CD4-positive, alpha-beta T cell (primary cell): ENCODE measurements at regions not wholly inside any gene's neighbourhood (a gene's known extent, or its start where the extent isn't known, plus 50 kb on each side); places are given as distances from the start of the nearest gene placed in this dataset.

Source experiments
- ATAC-seq: fragments of 200-7000 bp; cut with Tn5 transposase; one replicate; pipeline ENCODE4 v1.10.0; 2022; ENCODE audit warnings: mild to moderate bottlenecking; ENCODE audit not compliant: poor library complexity
- CTCF ChIA-PET: fragments of 350-600 bp; sonication (Branson Sonifier 250); formaldehyde crosslinking; loops from one replicate; lab custom pipeline; 2021; ENCODE audit warnings: antibody characterized with exemption, inconsistent platforms; lab: Charles Lee
- POLR2A ChIA-PET: fragments of 350-600 bp; sonication (Branson Sonifier 250); formaldehyde crosslinking; loops from one replicate; lab custom pipeline; 2021; ENCODE audit warnings: antibody characterized with exemption, inconsistent platforms; lab: Charles Lee
- DNase-seq, 14 experiments: peaks; one replicate each; pipeline ENCODE4 v3.0.0-alpha.2; 2013 to 2020; ENCODE audit warnings: mixed read lengths in 2 of 14
- H3K27ac ChIP-seq, 2 donors: one replicate each; pipeline versions ENCODE4 v1.5.1 to v1.7.0; 2013; ENCODE audit warnings: low read length in 2 of 2, low read depth in 1 of 2, mild to moderate bottlenecking in 1 of 2
- H3K27me3 ChIP-seq, 2 experiments: 1 replicate in 1 of 2; 2 replicates in 1 of 2; pipeline versions ENCODE4 v1.6.1 to v1.7.0; 2013; ENCODE audit warnings: low read length in 2 of 2, control low read depth in 1 of 2, mild to moderate bottlenecking in 1 of 2, moderate library complexity in 1 of 2; ENCODE audit not compliant: insufficient read depth in 2 of 2, control insufficient read depth in 1 of 2
- H3K36me3 ChIP-seq: one replicate; pipeline ENCODE4 v1.6.1; 2013; ENCODE audit warnings: low read length, control low read depth; ENCODE audit not compliant: insufficient read depth
- H3K4me1 ChIP-seq: one replicate; pipeline ENCODE4 v1.6.1; 2013; ENCODE audit warnings: low read length, control low read depth; ENCODE audit not compliant: insufficient read depth
- H3K4me3 ChIP-seq: one replicate; pipeline ENCODE4 v1.5.1; 2013; ENCODE audit warnings: mild to moderate bottlenecking, low read length, moderate library complexity
- H3K9me3 ChIP-seq, 2 experiments: 1 replicate in 1 of 2; 2 replicates in 1 of 2; pipeline versions ENCODE4 v1.6.1 to v1.7.0; 2013; ENCODE audit warnings: low read length in 2 of 2, mild to moderate bottlenecking in 2 of 2, control low read depth in 1 of 2, moderate library complexity in 1 of 2; ENCODE audit not compliant: control insufficient read depth in 1 of 2, insufficient read depth in 1 of 2
- H3K27ac Mint-ChIP-seq: one replicate; pipeline ENCODE4 v1.8.0; 2020; ENCODE audit warnings: mixed read lengths
- H3K27me3 Mint-ChIP-seq: one replicate; pipeline ENCODE4 v1.8.0; 2021; ENCODE audit warnings: mixed read lengths
- H3K36me3 Mint-ChIP-seq: one replicate; pipeline ENCODE4 v1.8.0; 2021; ENCODE audit warnings: low read depth, mixed read lengths
- H3K4me1 Mint-ChIP-seq: one replicate; pipeline ENCODE4 v1.8.0; 2021; ENCODE audit warnings: low read depth, mixed read lengths
- H3K4me3 Mint-ChIP-seq: one replicate; pipeline ENCODE4 v1.8.0; 2020; ENCODE audit warnings: mild to moderate bottlenecking, mixed read lengths
- H3K9me3 Mint-ChIP-seq: one replicate; pipeline ENCODE4 v1.8.0; 2020; ENCODE audit warnings: mixed read lengths
- CTCF ChIP-seq: fragments of 200-600 bp; IDR thresholded peaks from one replicate; pipeline ENCODE4 v1.8.0; 2022; ENCODE audit warnings: antibody characterized with exemption, mild to moderate bottlenecking
- intact Hi-C, 2 experiments: fragments of 100-400 bp; cut with DNase I in 1 of 2; cut with micrococcal nuclease in 1 of 2; formaldehyde crosslinking; loops; one replicate each; pipeline versions ENCODE4 v1.15.1 to v1.9.0; 2023 to 2025; cut with DNase I, micrococcal nuclease

GRCh38 chr4:19047279-19047880, 1025.8 kb upstream of the LCORL start:
- Histone ChIP-seq H3K4me1 (no peaks in the 10 kb centered on the region), H3K9me3 (peaks cover 0 to 8% of the 10 kb centered on the region in 2 experiments), H3K27me3 (no peaks in the 10 kb centered on the region), H3K4me3 (no peak overlapping the region), H3K36me3 (no peaks in the 10 kb centered on the region), H3K27ac (no peak overlapping the region)
- ChIA-PET CTCF (no interaction called here), POLR2A (no interaction called here)
- H3K27ac Mint-ChIP-seq = no peak overlapping the region
- ATAC-seq = no peak
- no peak overlapping the region for H3K4me3 Mint-ChIP-seq
- H3K4me1 Mint-ChIP-seq = no peaks in the 10 kb centered on the region
- intact Hi-C loops = no loop called here
- no peak for TF ChIP-seq CTCF
- H3K36me3 Mint-ChIP-seq = no peaks in the 10 kb centered on the region
- peaks cover 11% of the 10 kb centered on the region for H3K9me3 Mint-ChIP-seq
- no peaks in the 10 kb centered on the region for H3K27me3 Mint-ChIP-seq
- DNase-seq = no peak

DNA sequence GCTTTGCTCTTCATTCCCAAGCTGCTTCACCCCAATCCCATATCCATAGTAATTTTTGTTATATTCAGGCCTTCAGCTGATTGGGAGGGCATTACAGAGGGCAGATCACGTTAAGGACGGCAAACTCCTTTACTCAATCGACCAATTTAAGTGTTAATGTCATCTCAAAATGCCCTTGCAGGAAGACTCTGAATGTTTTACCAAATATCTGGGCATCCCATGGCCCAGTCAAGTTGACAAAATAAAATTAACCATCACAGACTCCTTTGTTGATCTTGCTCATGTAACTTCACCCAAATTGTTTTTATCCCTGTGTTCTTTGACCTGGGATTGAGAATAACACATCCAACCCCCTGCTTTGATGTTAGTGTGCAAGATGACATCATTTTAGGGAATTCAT, 1018.3 kb upstream of the LCORL start:
- H3K9me3 Mint-ChIP-seq = peaks cover 15% of the 10 kb centered on the region
- ChIA-PET CTCF (no interaction called here), POLR2A (no interaction called here)
- H3K4me3 Mint-ChIP-seq = no peak overlapping the region
- no peak for TF ChIP-seq CTCF
- no peaks in the 10 kb centered on the region for H3K4me1 ChIP-seq
- H3K4me1 Mint-ChIP-seq = no peaks in the 10 kb centered on the region
- H3K27ac Mint-ChIP-seq = no peak overlapping the region
- no peaks in the 10 kb centered on the region for H3K36me3 ChIP-seq
- H3K4me3 ChIP-seq = no peak overlapping the region
- intact Hi-C loops = no loop called here
- H3K27me3 Mint-ChIP-seq = no peaks in the 10 kb centered on the region
- peaks cover 0 to 4% of the 10 kb centered on the region in 2 experiments for H3K9me3 ChIP-seq
- ATAC-seq (no peak), DNase-seq (no peak)
- H3K36me3 Mint-ChIP-seq = no peaks in the 10 kb centered on the region
- H3K27ac ChIP-seq = no peak overlapping the region
- H3K27me3 ChIP-seq = no peaks in the 10 kb centered on the region

- no peaks in the 10 kb centered on the region for H3K27me3 ChIP-seq
- intact Hi-C loops = no loop called here
- ATAC-seq (no peak), DNase-seq (no peak)
- H3K27me3 Mint-ChIP-seq = no peaks in the 10 kb centered on the region
- H3K4me1 ChIP-seq = no peaks in the 10 kb centered on the region
- H3K27ac ChIP-seq = no peak overlapping the region
- no peaks in the 10 kb centered on the region for H3K4me1 Mint-ChIP-seq
- H3K9me3 Mint-ChIP-seq = peaks cover 8% of the 10 kb centered on the region
- H3K36me3 Mint-ChIP-seq = no peaks in the 10 kb centered on the region
- H3K4me3 Mint-ChIP-seq = no peak overlapping the region
- H3K4me3 ChIP-seq = no peak overlapping the region
- no peaks in the 10 kb centered on the region for H3K9me3 ChIP-seq
- H3K27ac Mint-ChIP-seq = no peak overlapping the region
- CTCF ChIA-PET = no interaction called here
- POLR2A ChIA-PET = no interaction called here
- TF ChIP-seq CTCF = no peak
- H3K36me3 ChIP-seq = no peaks in the 10 kb centered on the region
These were observed 1016.7 kb upstream of the LCORL start for GRCh38 chr4:19038231-19038630.
